Endothelial cell (in vitro differentiated cells): ENCODE measurements at regions not wholly inside any gene's neighbourhood (a gene's known extent, or its start where the extent isn't known, plus 50 kb on each side); places are given as distances from the start of the nearest gene placed in this dataset.

Experiments
- DNase-seq: peaks from one replicate; pipeline ENCODE4 v3.0.0; 2021; ENCODE audit warnings: low spot score
- H3K27ac Mint-ChIP-seq: one replicate; pipeline ENCODE4 v1.8.0; 2021; ENCODE audit warnings: mixed read lengths, inconsistent platforms; ENCODE audit not compliant: unreplicated experiment
- H3K27me3 Mint-ChIP-seq: one replicate; pipeline ENCODE4 v1.8.0; 2021; ENCODE audit warnings: mild to moderate bottlenecking, moderate library complexity, mixed read lengths, inconsistent platforms; ENCODE audit not compliant: unreplicated experiment
- H3K36me3 Mint-ChIP-seq: one replicate; pipeline ENCODE4 v1.8.0; 2021; ENCODE audit warnings: mild to moderate bottlenecking, low read depth, mixed read lengths, inconsistent platforms; ENCODE audit not compliant: unreplicated experiment
- H3K4me1 Mint-ChIP-seq: one replicate; pipeline ENCODE4 v1.8.0; 2021; ENCODE audit warnings: mild to moderate bottlenecking, mixed read lengths, inconsistent platforms; ENCODE audit not compliant: unreplicated experiment
- H3K4me3 Mint-ChIP-seq: one replicate; pipeline ENCODE4 v1.8.0; 2021; ENCODE audit warnings: mild to moderate bottlenecking, mixed read lengths, inconsistent platforms; ENCODE audit not compliant: unreplicated experiment
- H3K9me3 Mint-ChIP-seq: one replicate; pipeline ENCODE4 v1.8.0; 2021; ENCODE audit warnings: mixed read lengths, inconsistent platforms; ENCODE audit not compliant: unreplicated experiment
- TF ChIP-seq, protein P1 (sequence below): fragments of 200-600 bp; sonication (generic); IDR thresholded peaks from one replicate; pipeline ENCODE4 v1.5.0; 2021; ENCODE audit warnings: antibody characterized with exemption; ENCODE audit not compliant: unreplicated experiment

GRCh38 chr9:117486426-117486825, 71.6 kb upstream of the ASTN2 start:
- H3K27ac Mint-ChIP-seq: no peak overlapping the region

GRCh38 chr9:117485176-117485575, 70.3 kb upstream of the ASTN2 start:
- Mint-ChIP-seq H3K4me1 (peaks cover 6% of the 10 kb centered on the region), H3K36me3 (no peaks in the 10 kb centered on the region), H3K27ac (no peak overlapping the region), H3K4me3 (no peak overlapping the region), H3K9me3 (no peaks in the 10 kb centered on the region), H3K27me3 (peaks cover 3% of the 10 kb centered on the region)
- no peak for DNase-seq
- TF ChIP-seq, protein P1, sequence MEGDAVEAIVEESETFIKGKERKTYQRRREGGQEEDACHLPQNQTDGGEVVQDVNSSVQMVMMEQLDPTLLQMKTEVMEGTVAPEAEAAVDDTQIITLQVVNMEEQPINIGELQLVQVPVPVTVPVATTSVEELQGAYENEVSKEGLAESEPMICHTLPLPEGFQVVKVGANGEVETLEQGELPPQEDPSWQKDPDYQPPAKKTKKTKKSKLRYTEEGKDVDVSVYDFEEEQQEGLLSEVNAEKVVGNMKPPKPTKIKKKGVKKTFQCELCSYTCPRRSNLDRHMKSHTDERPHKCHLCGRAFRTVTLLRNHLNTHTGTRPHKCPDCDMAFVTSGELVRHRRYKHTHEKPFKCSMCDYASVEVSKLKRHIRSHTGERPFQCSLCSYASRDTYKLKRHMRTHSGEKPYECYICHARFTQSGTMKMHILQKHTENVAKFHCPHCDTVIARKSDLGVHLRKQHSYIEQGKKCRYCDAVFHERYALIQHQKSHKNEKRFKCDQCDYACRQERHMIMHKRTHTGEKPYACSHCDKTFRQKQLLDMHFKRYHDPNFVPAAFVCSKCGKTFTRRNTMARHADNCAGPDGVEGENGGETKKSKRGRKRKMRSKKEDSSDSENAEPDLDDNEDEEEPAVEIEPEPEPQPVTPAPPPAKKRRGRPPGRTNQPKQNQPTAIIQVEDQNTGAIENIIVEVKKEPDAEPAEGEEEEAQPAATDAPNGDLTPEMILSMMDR: no peak

More at GRCh38 chr9:117486426-117486825, 71.6 kb upstream of the ASTN2 start:
- Mint-ChIP-seq H3K36me3 (no peaks in the 10 kb centered on the region), H3K4me3 (no peak overlapping the region), H3K27me3 (peaks cover 2% of the 10 kb centered on the region), H3K4me1 (peaks cover 6% of the 10 kb centered on the region), H3K9me3 (no peaks in the 10 kb centered on the region)
- TF ChIP-seq, protein P1: no peak
- DNase-seq: no peak

GRCh38 chr9:117480729-117481128, 65.9 kb upstream of the ASTN2 start:
- Mint-ChIP-seq H3K27me3 (peaks cover 2% of the 10 kb centered on the region), H3K36me3 (no peaks in the 10 kb centered on the region), H3K4me3 (no peak overlapping the region), H3K27ac (no peak overlapping the region), H3K4me1 (peaks cover 13% of the 10 kb centered on the region), H3K9me3 (no peaks in the 10 kb centered on the region)
- TF ChIP-seq, protein P1: no peak
- DNase-seq: no peak

DNA sequence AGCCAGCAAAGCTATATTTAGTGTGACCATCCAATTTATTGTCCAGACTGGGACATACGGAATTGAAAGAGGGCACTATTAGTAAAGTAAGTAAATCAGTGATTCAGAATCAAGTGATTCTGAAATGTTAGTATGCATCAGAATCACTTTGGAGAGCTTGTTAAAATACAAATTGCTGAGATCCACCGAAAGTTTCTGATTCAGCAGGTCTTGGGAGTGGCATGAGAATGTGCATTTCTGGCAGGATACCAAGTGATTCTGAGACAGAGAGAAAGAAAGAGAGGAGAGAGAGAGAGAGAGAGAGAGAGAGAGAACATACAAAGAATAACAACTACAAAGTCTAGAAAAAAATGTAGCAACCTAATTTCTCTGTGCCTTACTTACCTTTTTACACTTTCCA, 65.4 kb upstream of the ASTN2 start:
- H3K4me1 Mint-ChIP-seq: peaks cover 10% of the 10 kb centered on the region
- H3K4me3 Mint-ChIP-seq: no peak overlapping the region
- DNase-seq: no peak
- H3K27ac Mint-ChIP-seq: no peak overlapping the region
- peaks cover 2% of the 10 kb centered on the region for H3K27me3 Mint-ChIP-seq
- H3K9me3 Mint-ChIP-seq: no peaks in the 10 kb centered on the region
- H3K36me3 Mint-ChIP-seq: no peaks in the 10 kb centered on the region
- TF ChIP-seq, protein P1: no peak

- no peak for DNase-seq
- Mint-ChIP-seq H3K4me3 (no peak overlapping the region), H3K27me3 (no peaks in the 10 kb centered on the region), H3K27ac (no peak overlapping the region), H3K4me1 (peaks cover 4% of the 10 kb centered on the region), H3K36me3 (no peaks in the 10 kb centered on the region), H3K9me3 (no peaks in the 10 kb centered on the region)
- TF ChIP-seq, protein P1: no peak
Observed at GRCh38 chr9:117473293-117473692, 58.4 kb upstream of the ASTN2 start.
